ENCODE measurements at regions not wholly inside any gene's neighbourhood (a gene's known extent, or its start where the extent isn't known, plus 50 kb on each side); places are given as distances from the start of the nearest gene placed in this dataset.

DNA sequence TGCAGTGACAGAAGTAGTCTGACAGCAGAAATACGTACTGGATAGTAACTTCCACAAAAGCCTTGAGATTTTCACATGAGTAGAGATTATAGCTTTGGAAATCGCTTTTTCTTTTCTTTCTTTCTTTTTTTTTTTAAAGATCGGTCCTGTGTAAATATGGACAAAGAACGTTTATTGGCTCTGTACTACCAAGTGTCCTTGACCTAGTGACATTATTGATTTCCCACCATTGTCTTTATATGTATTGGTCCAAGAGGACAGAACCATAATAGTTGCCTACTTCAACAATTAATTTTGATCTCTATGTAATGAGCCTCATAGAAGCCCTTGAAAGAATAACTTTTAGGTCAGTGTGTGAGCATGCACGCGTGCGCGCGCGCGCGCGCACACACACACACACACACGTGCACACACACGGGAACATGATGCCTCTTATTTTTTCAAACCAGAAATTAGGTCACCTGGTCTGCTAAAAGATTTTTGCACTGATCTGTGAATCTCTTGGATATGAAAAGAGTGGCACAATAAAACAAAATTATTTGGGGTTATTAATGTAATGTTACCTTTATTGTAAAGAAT lies 516.8 kb downstream of the PSAT1 start:
- no peak for DNase-seq

- no peak for DNase-seq
These were observed 524.3 kb downstream of the PSAT1 start for GRCh38 chr9:78821126-78821822.

DNA sequence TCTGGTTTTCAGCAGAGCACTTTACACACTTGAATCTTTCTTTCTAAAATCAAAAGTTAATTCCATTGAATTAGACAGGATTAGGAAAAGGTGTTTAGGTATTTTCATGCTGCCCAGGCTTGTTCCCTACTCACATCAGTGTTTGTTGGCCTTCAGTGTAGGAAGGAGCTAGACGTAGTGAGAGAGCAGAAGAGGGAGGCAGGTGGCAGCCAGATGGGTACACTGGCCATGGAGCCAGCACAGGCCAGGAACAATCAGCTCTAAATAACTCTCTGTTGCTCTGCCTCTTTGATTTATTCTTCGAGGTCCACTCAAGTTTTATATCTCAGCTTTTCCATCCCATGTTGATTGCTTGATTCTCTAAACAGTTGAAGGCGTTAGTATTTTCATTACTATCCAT lies 529.6 kb downstream of the PSAT1 start:
- no peak for DNase-seq

GRCh38 chr9:78828521-78828920 lies 531.6 kb downstream of the PSAT1 start:
- DNase-seq: no peak

GRCh38 chr9:78830301-78830700 lies 533.4 kb downstream of the PSAT1 start:
- no peak for DNase-seq

DNA sequence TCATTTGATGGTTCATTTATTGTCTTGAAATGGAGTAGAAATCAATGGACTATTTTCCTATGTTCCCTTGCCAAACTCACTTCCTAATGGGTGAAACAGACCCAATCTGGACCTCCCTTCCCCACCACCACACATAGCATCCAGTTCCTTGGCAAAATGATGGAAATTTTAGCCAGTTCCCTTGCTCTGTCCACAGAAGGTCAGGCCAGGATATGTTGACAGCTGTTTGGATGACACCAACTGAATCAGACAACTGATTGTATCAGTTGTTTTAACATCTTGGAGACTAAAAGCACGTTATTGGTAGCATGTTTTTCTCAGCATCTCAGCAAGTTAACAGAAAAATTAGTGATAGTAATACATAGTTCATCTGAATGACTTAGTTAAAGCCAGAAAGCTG lies 534.8 kb downstream of the PSAT1 start:
- DNase-seq: no peak

- DNase-seq: no peak
These were observed 539.1 kb downstream of the PSAT1 start for GRCh38 chr9:78835928-78836450.

- DNase-seq: no peak
These were observed 542.3 kb downstream of the PSAT1 start for GRCh38 chr9:78839252-78839651.

- no peak for DNase-seq
These were observed 551.1 kb downstream of the PSAT1 start for GRCh38 chr9:78848061-78848460.

GRCh38 chr9:78856144-78856543 lies 559.2 kb downstream of the PSAT1 start:
- DNase-seq: no peak

GRCh38 chr9:78856781-78857180 lies 559.9 kb downstream of the PSAT1 start:
- no peak for DNase-seq

DNA sequence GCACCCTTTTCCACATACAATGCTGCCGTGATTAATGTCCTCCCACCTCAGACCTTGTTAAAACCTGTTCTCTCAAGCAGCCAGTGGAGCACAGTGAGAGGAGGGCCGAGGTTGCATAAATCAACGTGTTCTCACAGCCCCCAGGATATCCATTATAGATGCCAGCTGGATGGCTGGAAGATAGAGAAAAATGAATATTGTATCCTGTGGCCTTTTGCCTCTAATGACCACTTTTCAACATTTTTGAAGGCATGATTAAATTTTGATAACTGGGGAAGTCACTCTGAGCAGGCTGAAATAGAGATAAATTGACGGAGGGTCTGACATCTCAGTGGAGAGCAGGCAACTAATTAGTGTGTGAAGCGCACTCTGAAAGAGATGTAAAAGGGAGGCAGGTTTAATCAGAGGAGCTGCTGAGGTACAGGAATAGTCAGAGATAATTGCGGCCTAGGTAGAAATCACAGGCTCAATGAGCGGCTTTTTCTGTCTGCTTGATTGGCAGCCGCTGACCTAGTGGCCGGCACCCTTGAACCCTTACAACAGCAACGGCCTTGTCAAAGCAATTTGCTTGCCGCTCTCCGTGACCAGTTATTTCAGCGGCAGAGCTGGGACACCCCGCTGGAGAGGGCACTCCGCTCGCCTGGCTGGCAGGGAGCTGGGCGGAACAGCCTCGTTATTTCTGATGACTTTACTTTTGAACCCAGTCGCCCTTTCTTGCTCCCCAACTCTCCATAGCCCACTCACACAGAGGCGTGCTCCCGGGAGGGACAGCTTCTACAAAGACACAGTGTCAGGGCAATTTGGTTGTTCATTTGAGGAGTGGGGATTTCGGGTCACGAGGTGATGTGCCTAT lies 560.7 kb downstream of the PSAT1 start:
- no peak for DNase-seq

DNA sequence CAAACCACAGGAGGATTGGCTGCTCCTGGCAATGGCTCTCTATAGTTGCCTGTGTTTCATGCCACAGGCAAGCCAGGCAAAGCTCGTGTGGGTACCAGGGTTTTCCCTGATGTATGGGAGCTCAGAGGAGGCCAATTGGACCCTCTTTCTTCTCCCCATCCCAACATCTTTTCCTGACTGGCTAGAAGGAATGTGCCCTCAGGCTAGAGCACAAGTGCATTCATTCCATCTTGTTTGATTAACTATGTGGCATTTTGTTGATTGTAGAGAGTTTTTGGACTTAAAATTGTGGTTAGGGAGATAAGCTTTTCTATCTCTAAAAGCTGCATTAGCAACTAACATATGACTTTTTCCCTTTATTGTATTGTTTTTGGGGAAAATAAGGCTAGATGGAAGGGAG lies 561.3 kb downstream of the PSAT1 start:
- DNase-seq: no peak

DNA sequence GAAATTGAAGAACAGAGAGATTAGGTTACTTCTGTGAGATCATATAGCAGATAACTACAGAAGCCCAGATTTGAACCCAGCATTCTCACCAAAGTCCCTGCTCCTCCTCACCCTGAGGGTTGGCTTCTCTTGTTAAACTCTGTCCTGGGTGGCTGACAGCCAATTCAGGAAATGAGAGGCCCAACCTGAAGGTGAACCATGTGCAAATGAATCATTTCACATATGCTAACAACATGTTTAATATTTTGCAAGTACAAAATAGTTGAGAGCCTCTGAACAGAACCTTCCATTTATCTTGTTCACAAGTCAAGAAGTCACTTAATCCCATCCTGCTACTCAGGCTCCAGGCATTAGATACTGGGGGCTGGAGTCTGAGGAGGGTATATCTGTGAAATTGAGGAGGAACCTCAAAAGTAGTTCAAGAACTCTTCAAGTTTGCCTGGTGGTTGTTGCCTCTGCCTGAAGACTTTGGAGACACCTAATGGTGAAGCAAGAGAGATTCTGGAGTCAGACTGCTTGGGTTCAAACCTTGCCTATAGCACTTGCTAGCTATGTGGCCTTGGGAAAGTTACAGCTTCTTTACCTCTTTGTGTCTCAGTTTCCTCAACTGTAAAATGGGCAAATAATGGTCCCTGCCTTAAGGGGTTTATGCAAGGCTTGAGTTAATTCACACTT lies 564.0 kb downstream of the PSAT1 start:
- no peak for DNase-seq

DNA sequence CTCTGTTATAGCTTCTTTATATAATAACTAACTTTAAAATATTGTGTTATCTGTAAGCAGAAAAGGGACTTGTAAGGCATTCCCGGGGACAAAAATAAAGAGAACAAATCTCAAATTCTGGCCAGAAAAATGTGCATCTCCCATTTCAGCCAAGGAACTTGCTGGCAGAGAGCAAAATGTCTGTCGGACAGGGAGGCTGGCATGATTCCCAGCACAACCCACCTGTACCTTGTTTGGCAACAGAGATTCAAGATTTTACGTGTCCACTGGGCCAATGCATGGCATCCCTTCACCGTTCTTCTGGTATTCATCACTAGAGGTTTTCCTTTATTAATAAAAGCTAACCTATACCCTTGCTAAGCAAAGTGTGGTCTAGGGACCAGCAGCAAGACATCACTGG lies 566.6 kb downstream of the PSAT1 start:
- DNase-seq: no peak

DNA sequence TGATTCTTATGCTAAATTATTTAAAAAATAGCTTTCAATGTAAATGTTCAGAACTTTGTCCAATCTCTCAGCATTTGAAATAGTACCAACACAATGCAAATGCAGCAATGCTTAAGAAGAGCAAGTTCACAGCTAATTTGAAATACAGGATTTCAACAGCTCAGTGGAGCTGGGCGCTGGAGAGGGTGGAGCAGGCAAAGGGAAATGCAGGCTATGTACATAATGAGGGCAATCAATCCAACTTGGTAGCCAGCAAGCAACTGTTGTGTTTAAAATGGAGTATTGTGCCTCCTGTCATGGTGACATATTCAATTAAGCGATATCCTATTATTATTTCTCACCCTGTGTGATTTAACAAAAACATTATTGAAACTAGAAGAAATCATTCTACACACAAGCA lies 568.8 kb downstream of the PSAT1 start:
- no peak for DNase-seq

DNA sequence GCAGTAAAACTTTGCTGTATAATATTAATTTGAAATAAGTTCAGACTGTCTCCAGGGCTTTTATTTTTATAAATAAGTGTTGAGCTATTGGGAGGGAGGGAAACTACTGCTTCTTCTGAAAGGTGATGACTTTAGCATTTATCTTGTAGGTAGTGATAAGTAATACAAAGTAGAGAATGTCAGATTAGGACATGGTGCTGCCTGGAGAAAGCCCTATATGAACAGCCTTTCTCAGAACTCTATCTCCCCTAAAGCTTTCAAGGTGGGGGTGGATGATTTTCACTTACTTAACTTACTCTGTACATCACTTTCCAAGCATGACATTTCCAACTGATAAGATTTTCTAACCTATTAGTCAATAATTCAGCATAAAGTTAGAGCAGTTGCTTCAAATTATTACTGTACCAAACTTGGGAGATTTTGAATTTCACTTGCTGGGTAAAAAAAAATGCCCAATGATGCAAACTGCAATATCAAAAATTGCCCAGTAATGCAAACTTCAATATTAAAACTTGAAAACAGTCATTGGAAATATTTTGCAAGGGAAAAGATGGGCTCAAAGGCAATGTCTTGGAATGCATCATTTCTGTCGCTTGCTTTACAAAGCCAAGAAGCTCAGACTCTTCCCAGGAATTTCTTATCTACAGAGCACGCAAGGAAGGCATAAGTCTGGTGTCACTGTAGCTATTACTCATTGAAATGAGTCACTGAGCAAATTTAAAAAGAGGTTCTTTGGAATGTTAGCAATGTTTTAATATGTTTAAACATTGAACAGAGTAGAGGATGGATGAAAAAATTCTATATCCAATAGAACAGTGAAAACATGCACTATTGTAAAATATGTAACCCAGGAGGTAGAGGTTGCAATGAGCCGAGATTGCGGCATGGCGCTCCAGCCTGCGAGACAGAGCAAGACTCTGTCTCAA lies 569.5 kb downstream of the PSAT1 start:
- DNase-seq: no peak

DNA sequence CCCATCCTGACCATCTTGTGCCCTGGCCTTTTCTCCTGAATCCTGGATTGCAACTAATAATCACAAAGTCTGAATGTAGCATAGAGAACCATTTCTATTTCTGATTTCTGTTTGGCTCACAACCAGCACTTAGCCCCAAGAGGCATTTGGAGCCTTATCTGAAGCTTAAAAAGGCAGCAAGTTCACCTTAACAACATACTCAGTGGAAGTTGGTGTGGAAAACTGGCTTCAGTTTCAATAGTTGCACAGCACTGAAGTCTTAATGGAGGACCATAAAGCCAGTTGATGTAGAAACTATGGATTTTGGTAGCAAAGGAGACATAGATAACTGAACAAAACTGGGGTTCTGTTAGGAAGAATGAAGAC lies 574.1 kb downstream of the PSAT1 start:
- DNase-seq: no peak

DNA sequence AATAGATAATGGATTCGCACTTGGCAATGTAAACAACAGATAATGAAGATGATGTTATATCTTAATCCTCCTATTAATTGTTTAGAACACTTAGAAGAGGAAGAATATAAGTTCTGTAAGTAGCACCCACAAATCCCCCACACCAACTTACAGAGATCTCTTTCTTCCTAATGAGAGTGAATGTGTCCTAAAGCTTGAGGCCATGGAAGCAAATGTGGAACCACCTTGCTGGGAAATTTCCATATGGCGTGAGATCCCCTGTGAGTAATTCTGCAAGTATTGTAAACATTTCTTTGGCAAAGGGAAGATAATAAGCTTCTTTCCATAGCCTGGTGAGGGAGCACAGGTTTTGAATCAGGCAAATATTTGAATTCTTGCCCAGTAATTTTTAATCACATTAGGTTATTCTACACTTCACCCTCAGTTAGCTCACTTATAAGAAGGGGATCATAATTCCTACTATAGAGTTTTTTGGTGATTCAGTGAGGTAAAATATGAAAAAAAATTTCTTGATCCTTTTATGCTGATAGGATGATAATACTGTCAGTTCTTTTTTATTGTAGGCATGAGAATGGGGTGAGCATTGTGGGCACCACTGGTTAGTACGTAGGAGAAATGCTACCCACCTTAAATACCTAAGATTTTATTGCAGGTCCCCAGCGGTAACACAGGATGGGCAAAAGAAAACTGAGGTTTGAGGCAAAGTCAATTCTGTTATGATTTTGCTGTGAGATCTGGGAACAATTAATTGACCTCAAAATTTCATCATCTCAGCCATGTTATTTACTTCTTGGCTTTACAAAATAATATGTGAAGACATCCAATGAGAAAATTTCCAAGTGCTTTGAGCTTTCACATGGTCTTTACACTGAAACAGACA lies 574.8 kb downstream of the PSAT1 start:
- DNase-seq: no peak

DNA sequence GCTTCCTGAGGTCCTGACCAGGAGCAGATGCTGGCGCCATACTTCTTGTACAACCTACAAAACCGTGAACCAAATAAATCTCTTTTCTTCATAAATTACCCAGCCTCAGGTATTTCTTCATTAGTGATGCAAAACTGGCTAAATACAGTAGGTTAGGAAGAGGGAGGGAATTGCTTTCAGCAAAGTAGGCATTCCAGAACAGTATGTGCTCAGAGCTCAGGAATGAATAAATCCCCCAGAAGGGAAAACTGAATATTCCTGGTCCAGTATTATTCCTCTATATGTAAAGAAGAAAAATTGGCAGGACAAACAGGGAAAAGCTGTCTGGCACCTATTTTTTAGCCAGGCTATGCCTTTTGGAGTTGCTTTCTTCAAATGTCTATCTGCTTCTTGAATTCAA lies 577.1 kb downstream of the PSAT1 start:
- no peak for DNase-seq

Data from activated effector memory CD4-positive, alpha-beta T cell treated with anti-CD3 and anti-CD28 coated beads, Interleukin-2, amount 50 U/mL, for 16 hours (primary cell).